ENCODE measurements at regions not wholly inside any gene's neighbourhood (a gene's known extent, or its start where the extent isn't known, plus 50 kb on each side); places are given as distances from the start of the nearest gene placed in this dataset.

DNA sequence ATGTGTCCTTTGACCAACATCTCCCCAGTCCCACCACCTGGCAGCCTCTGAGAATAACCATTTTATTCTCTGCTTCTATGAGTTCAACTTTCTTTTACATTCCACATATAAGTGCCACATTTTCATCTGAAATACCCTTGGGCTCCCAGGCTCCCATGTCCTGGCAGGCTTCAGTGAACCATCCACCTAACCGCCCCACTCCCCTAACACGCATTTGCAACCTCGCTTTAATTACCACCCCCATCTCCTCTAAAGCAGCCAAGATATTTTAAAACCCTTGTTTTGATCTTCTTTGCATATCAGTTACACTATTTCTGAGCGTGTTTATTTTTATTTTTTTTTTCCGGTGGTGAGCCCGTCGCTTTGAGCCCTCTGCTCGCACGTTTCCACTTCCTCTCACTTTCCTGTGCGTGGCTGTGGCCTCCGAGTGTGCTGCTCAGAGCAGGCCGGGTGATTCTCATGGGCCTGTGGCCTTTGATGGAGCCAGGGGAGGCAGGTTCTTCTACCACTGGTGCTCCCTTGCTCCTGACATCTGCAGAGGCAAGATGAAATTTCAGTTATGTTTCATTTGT, 195.4 kb upstream of the LPP start:
- H3K14ac ChIP-seq (ENCODE audit: insufficient read depth, low read length), result no peak overlapping the region
- WGBS (ENCODE audit: extremely low coverage, insufficient read length, low lambda C conversion rate), result 100% methylated on average over 2 of the region's 12 CpGs
- no peak overlapping the region for H4K8ac ChIP-seq (replicated peaks; ENCODE audit: insufficient read length, low read depth, low read length)
- no peak for DNase-seq
- H3K18ac ChIP-seq (ENCODE audit: insufficient read length, low read depth, low read length), result no peak overlapping the region
- H2BK15ac ChIP-seq (ENCODE audit: low read depth, low read length), result no peak overlapping the region
- no peak overlapping the region for H2BK20ac ChIP-seq (ENCODE audit: low read depth, low read length, poor library complexity, severe bottlenecking)
- Mint-ChIP-seq H3K27ac (no peak overlapping the region), H3K4me3 (no peak overlapping the region), H3K27me3 (ENCODE audit: low read depth) (no peaks in the 10 kb centered on the region), H3K4me1 (peaks cover 2 to 3% of the 10 kb centered on the region in 2 experiments), H3K36me3 (ENCODE audit: insufficient read depth in 1 of 3, low read depth in 3 of 3) (no peaks in the 10 kb centered on the region), H3K9me3 (no peaks in the 10 kb centered on the region)
- H3K9ac ChIP-seq (ENCODE audit: extremely low read depth, insufficient read length, low read length), result no peak overlapping the region
- no peaks in the 10 kb centered on the region for H3K9me3 ChIP-seq (ENCODE audit: control insufficient read depth, low read depth, low read length)
- no peaks in the 10 kb centered on the region for H3K27me3 ChIP-seq (ENCODE audit: insufficient read depth, low read length)
- no peaks in the 10 kb centered on the region for H4K20me1 ChIP-seq (ENCODE audit: control insufficient read depth, insufficient read depth, insufficient read length)
- H3K4me1 ChIP-seq (ENCODE audit: insufficient read depth, low read length), result no peaks in the 10 kb centered on the region
- H3K4ac ChIP-seq (ENCODE audit: low read depth, low read length), result no peak overlapping the region
- H2AK5ac ChIP-seq (ENCODE audit: insufficient read length, low read length), result no peak overlapping the region
- no peak overlapping the region for H3T11ph ChIP-seq (ENCODE audit: low read length)
- no peak overlapping the region for H3K4me2 ChIP-seq (ENCODE audit: insufficient read depth, insufficient read length, low read length)
- no peak overlapping the region for H4K5ac ChIP-seq (ENCODE audit: insufficient read length, low read depth, low read length)
- no peaks in the 10 kb centered on the region for H3K79me1 ChIP-seq (ENCODE audit: insufficient read depth, low read depth, low read length, poor library complexity, severe bottlenecking)
- no peak overlapping the region for H2BK12ac ChIP-seq (ENCODE audit: insufficient read length, low read depth, low read length)
- TF ChIP-seq, protein P1, sequence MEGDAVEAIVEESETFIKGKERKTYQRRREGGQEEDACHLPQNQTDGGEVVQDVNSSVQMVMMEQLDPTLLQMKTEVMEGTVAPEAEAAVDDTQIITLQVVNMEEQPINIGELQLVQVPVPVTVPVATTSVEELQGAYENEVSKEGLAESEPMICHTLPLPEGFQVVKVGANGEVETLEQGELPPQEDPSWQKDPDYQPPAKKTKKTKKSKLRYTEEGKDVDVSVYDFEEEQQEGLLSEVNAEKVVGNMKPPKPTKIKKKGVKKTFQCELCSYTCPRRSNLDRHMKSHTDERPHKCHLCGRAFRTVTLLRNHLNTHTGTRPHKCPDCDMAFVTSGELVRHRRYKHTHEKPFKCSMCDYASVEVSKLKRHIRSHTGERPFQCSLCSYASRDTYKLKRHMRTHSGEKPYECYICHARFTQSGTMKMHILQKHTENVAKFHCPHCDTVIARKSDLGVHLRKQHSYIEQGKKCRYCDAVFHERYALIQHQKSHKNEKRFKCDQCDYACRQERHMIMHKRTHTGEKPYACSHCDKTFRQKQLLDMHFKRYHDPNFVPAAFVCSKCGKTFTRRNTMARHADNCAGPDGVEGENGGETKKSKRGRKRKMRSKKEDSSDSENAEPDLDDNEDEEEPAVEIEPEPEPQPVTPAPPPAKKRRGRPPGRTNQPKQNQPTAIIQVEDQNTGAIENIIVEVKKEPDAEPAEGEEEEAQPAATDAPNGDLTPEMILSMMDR (conservative IDR thresholded peaks at IDR 0.05), result no peak
- no peak overlapping the region for H3K27ac ChIP-seq (ENCODE audit: insufficient read length, low read depth, low read length)
- H3K56ac ChIP-seq (ENCODE audit: insufficient read length, low read depth, low read length), result no peak overlapping the region
- no peak overlapping the region for H2BK5ac ChIP-seq (ENCODE audit: insufficient read length, low read length)
- no peak overlapping the region for H2AFZ ChIP-seq (ENCODE audit: low read length)
- H4K91ac ChIP-seq (ENCODE audit: insufficient read length, low read depth, low read length), result no peak overlapping the region
- no peaks in the 10 kb centered on the region for H3K79me2 ChIP-seq (ENCODE audit: insufficient read depth, low read length)
- no peak overlapping the region for H2BK120ac ChIP-seq (ENCODE audit: low read depth, low read length, poor library complexity, severe bottlenecking)
- H3K23ac ChIP-seq (ENCODE audit: insufficient read length, low read depth, low read length), result no peak overlapping the region
- H3K23me2 ChIP-seq (ENCODE audit: insufficient read length, low read depth, low read length, poor library complexity, severe bottlenecking), result no peaks in the 10 kb centered on the region

All from H9 (cell line).